GM18870 (cell line): ENCODE measurements at regions not wholly inside any gene's neighbourhood (a gene's known extent, or its start where the extent isn't known, plus 50 kb on each side); places are given as distances from the start of the nearest gene placed in this dataset.
A peak's percentile ranks its signal among the peaks of the same experiment; 100 is the strongest.

Source experiments
- ATAC-seq: cut with Tn5 transposase; IDR thresholded peaks from one replicate; pipeline ENCODE4 v1.9.1; 2021; ENCODE audit warnings: moderate library complexity; ENCODE audit not compliant: unreplicated experiment

DNA sequence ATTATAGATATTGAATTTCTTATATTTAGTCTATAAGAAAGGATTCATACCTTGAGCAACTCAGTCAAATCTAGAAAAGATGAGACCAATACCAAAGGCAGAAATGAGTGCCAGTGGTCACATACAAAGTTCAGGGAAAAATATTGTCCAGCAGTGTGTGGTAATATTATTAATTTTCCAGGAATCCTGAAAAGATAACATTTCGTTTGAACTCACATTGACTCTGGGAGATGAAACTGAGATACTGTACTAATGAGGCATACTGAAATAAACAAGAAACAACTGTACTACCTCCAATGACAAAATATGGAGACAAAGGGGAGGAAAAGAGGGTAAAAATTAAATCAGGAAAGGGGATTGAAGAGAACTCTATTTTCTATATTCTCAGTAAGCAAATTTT lies 212.4 kb downstream of the TRAM1L1 start:
- ATAC-seq, result no peak

DNA sequence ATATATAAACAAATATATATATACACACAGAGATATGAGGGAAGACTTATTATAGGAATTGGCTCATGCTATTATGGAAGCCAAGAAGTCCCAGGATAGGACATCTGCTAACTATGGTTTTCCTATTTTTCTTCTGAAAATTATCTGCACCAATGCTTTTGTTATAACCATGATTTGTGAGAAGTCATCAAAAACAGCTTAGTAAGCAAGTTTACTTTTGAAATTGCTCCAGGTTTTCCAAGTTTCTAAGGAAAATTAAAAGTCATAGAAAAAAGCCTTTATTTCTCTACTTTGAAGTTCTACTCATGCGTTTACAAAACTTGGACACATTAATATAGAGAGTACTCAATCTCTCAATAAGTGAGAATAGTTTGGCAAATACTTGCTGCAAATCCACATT lies 213.1 kb downstream of the TRAM1L1 start:
- no peak for ATAC-seq

DNA sequence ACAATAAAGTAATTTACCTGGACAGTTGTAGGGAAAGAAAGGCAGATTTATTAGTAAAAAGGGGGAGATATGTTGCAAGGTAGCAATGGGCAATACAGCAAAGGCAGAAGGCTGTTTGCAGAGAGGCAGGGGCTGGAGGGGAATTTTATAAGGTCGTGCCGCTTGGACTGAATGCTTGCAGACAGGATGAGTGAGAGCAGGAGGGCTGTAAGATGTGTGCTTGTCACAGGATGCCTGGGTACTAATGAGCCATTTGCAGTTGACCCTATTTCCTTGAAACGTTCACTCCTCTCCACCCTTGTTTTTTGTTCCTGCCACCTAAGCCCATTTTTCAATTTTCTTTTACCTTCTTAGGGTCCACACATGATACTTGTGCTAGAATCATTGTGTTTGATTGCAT lies 214.7 kb downstream of the TRAM1L1 start:
- ATAC-seq, result no peak

DNA sequence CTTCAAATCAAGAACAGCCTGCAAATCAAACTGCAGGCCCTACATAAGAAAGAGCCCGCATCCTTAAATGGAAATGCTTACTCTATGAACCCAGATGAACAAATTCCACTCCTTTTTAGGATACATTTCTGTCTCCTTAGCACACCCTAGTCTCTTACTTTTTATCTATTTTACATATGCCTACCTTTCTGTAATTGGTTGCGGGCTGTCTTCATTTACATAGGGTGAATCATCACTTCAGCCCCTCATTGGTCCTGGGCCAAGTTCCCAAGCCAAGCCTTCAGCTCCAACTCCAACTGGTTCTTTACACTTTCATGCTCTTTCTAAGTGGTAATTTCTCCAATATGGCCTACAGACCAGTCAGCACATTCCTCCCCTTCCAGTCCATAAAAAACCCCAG lies 219.3 kb downstream of the TRAM1L1 start:
- ATAC-seq, result no peak

DNA sequence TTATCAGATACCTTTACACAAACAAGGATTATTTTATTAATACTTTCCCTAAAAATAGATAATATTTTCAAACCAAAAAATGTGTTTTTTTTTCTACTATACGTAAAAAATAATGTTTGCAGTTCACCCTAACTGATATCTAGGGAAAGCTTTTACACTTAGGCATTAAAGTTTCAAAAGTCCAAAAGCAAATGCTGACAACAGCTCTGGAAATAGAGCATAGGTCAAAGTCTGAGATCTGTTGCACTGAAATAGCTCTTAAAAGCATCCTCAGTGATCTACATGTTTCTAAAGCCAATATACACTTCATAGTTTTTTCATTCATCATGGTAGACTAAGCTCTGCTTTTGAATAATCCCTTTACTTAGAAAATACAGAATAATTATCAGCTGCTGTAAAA lies 222.8 kb downstream of the TRAM1L1 start:
- no peak for ATAC-seq

DNA sequence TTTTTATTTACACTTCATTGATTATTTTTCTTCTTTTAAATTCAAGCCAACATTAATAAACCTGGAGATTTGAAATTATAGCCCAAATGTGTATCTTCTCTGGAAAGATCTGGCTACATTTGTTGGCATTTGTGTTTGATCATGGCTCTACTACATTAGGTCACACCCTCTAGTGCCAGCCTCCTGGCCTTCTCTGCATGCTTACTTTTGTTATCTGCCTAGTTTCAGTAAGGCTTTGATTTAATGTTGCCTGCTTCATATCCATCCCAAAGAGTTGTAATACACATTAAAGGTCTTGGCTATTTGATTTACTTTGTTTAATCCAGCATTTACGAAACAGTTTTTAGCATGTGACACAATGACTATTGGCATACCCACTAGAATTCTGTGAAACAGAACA lies 224.5 kb downstream of the TRAM1L1 start:
- ATAC-seq, result no peak

- ATAC-seq, result no peak
Observed at GRCh38 chr4:116849620-116850019, 235.8 kb downstream of the TRAM1L1 start.

DNA sequence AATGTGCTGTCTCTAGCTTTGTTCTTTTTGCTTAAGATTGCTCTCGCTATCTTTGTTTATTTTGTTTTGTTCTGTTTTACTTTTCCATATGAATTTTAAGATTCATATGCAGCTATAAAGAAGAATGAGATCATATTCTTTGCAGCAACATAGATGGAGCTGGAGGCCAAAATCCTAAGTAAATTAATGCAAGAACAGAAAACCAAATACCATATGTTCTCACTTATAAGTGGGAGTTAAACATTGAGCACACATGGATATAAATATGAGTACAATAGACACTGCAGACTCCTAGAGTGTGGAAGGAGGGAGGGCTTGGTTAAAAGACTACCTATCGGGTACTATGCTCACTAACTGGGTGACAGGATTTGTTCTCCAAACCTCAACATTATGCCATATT lies 237.8 kb downstream of the TRAM1L1 start:
- ATAC-seq, result no peak

- no peak for ATAC-seq
Observed at GRCh38 chr4:116839826-116840225, 245.6 kb downstream of the TRAM1L1 start.

- ATAC-seq, result no peak
Observed at GRCh38 chr4:116838609-116839008, 246.8 kb downstream of the TRAM1L1 start.

GRCh38 chr4:116829187-116829586 lies 256.2 kb downstream of the TRAM1L1 start:
- no peak for ATAC-seq

DNA sequence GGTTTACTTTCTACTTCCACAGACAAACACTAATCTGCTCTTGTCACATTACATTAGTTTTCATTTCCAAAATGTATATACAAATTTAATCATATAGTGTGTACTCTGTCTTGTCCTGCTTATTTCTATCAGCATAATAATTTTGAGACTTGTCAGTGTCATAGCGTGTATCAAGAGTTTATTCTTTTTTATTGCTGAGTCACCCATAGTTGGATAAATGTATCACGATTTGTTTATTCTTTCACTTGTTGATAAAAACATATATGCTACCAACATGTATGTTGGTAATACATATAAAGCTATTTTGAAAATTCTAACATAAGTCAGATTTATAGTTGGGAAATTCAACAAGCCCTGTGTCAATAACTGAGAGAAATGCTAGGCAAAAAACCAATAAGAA lies 261.2 kb downstream of the TRAM1L1 start:
- no peak for ATAC-seq

GRCh38 chr4:116811730-116812129 lies 273.6 kb downstream of the TRAM1L1 start:
- no peak for ATAC-seq

GRCh38 chr4:116796022-116796421 lies 289.4 kb downstream of the TRAM1L1 start:
- ATAC-seq, result no peak

DNA sequence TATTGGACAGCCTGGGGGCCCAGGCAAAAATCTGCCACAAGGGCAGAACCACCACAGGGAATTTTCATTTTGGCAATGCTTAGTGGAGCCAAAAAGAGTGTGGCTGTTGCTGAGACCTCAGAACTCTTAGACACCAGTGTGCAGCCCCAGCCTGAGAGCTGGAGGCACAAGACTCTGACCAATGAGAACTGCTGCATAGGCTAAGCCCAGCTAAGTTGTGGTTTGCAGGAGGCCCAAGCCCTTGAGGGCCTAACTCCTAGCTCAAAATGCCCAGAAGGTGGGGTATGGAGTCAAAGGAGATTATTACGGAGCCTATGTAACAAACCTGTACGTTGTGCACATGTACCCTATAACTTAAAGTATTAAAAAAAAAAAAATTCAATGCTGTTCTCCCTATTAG lies 296.7 kb downstream of the TRAM1L1 start:
- ATAC-seq, result no peak

DNA sequence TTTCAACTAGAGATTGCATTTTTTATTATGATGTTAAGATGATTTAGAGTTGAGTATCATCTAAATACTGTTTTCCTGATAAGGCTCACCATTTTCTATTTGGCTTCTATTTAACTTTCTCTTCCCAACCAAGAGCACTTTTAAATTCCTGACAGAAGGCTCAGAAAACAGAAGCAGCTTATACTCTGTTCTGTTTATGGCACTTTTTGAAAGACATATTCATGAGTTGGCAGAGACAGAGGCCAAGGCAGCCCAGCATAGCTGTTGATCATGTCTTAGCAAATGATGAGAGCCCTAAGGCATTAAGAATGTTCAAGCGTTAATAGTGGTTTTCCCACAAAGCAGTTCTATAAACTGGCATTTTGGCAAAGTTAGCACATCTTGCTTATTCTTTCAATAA lies 330.3 kb downstream of the TRAM1L1 start:
- no peak for ATAC-seq

- no peak for ATAC-seq
Observed at GRCh38 chr4:116752027-116752426, 333.3 kb downstream of the TRAM1L1 start.

- no peak for ATAC-seq
Observed at GRCh38 chr4:116736756-116737155, 348.6 kb downstream of the TRAM1L1 start.

GRCh38 chr4:116734178-116734577 lies 351.2 kb downstream of the TRAM1L1 start:
- ATAC-seq, result no peak

DNA sequence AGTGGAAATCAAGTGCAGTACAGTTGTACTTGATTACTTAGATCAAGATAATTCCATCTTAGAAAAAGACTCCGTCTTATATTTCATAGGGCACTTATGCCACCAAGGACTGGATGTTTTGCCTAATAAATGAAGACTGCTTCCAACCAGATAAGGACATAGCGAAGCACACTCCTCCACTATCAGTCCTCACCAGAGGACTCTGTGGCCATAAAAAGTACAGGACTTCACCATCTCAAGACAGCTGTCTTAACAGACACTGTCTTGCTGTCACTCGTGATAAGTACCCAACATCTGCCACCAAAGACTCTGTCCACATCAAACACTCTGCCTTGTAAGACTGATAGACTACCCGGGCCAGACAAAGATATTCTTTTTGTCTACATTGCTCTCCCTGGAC lies 352.0 kb downstream of the TRAM1L1 start:
- no peak for ATAC-seq

DNA sequence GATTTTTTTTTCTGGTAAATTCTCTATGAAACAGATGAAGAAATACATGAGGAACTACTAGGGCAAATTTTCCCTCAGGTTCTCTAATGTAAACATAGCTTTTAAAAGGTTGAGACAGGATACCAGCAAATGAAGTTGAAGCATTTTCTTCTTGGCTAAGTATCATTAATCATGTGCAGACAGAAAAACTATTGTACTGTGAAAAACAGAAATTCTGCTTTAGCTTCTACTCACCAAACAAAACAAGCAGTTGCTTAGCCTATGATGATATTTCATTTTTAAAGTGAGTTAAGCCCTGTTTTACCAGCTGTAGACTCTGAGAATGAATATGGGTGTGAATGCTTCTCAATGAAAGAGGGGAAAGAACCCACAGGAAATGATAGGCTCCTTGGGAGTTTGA lies 358.9 kb downstream of the TRAM1L1 start:
- ATAC-seq, result no peak

DNA sequence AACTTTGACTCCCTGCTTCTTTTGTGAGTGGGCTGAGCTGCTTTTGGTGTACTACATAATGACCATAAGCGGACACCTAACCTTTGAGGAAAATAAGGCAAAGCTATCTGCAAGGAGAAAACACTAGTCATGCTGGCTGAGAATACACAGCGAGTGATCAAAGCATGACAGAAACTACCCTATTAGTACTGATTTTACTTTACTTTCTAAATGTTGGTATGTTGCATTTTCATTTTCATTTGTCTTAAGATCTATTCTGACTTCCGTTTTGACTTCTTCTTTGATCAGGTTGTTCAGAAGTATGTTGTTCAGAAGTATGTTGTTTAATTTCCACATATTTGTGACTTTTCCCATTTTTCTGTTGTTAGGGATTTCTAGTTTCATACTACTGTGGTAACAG lies 361.1 kb downstream of the TRAM1L1 start:
- peak; percentile 100 for ATAC-seq

DNA sequence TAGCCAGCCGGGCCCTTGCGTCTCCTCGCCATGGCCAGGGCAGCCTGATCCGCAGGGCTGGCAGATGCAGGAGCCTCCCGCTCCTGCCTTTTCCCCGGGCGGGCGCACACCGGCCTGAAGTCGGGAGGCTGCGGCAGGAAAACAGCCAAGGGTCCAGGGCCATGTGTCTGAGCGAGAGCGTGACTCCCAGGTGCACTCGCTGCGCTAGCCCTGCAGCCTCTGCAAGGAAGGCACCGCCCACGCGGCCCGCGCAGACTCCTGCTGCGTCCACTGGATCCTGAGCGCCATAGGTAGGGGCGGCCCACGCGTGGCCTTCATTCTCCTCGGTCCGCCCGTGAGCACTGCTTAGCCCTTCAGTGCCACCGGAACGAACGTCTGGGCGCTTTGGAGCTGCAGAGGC lies 379.9 kb downstream of the TRAM1L1 start:
- no peak for ATAC-seq

DNA sequence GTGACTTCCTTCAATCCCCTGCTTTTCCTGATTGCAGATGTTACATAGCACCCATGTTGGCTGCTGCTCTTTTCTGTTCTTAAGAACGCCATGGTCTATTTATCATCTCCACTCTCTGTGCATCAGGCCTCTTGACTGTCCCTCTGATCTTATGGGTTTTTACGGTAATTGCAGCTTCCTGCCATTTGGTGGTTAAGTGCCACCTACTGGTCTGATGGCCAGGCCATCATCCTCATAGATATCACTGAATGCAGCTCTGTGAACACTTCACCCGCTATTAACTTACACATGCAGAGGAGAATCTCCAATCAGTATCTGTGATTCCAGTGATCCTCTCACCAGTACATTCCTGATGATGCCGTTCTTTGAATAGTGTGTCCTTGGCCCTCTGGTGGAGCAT lies 382.4 kb downstream of the TRAM1L1 start:
- ATAC-seq, result no peak
